Astrocyte (in vitro differentiated cells and primary cell): ENCODE measurements at regions not wholly inside any gene's neighbourhood (a gene's known extent, or its start where the extent isn't known, plus 50 kb on each side); places are given as distances from the start of the nearest gene placed in this dataset.

Experiments used
- DNase-seq: peaks from one replicate; pipeline ENCODE4 v3.0.0-alpha.2; 2010; ENCODE audit warnings: low read depth
- FAIRE-seq: peaks from 2 replicates; lab custom pipeline; 2011; peaks lifted over from hg19 to GRCh38; lab: Jason Lieb, UNC
- H2AFZ ChIP-seq: 2 replicates; pipeline ENCODE4 v1.6.0; 2012; ENCODE audit warnings: low read depth, low read length, inconsistent platforms
- H3K27ac ChIP-seq: 2 replicates; pipeline ENCODE4 v1.5.1; 2011; ENCODE audit warnings: low read depth, low read length, inconsistent platforms
- H3K27me3 ChIP-seq: 2 replicates; pipeline ENCODE4 v1.6.0; 2011; ENCODE audit warnings: low read length, inconsistent platforms; ENCODE audit not compliant: insufficient read depth
- H3K36me3 ChIP-seq: 2 replicates; pipeline ENCODE4 v1.5.1; 2011; ENCODE audit warnings: low read length, inconsistent platforms; ENCODE audit not compliant: insufficient read depth
- H3K4me1 ChIP-seq: 2 replicates; pipeline ENCODE4 v1.5.1; 2011; ENCODE audit warnings: low read length, inconsistent platforms; ENCODE audit not compliant: insufficient read depth
- H3K4me2 ChIP-seq: 2 replicates; pipeline ENCODE4 v1.6.0; 2012; ENCODE audit warnings: low read length, inconsistent platforms
- H3K4me3 ChIP-seq: 2 replicates; pipeline ENCODE4 v1.5.1; 2011; ENCODE audit warnings: low read depth, mild to moderate bottlenecking, low read length, inconsistent platforms; ENCODE audit not compliant: insufficient read depth
- H3K79me2 ChIP-seq: 2 replicates; pipeline ENCODE4 v1.6.0; 2012; ENCODE audit warnings: mild to moderate bottlenecking, low read length, inconsistent platforms; ENCODE audit not compliant: insufficient read depth
- H3K9ac ChIP-seq: 2 replicates; pipeline ENCODE4 v1.6.0; 2012; ENCODE audit warnings: mild to moderate bottlenecking, low read length, inconsistent platforms
- H3K9me3 ChIP-seq: 2 replicates; pipeline ENCODE4 v1.5.1; 2012; ENCODE audit warnings: low read depth, mild to moderate bottlenecking, low read length, inconsistent platforms; ENCODE audit not compliant: insufficient read depth
- H4K20me1 ChIP-seq: 2 replicates; pipeline ENCODE4 v1.6.0; 2012; ENCODE audit warnings: low read length, inconsistent platforms; ENCODE audit not compliant: insufficient read depth
- H3K27ac Mint-ChIP-seq: one replicate; pipeline ENCODE4 v1.8.0; 2021; ENCODE audit warnings: mild to moderate bottlenecking, mixed read lengths; ENCODE audit not compliant: unreplicated experiment
- H3K27me3 Mint-ChIP-seq: one replicate; pipeline ENCODE4 v1.8.0; 2021; ENCODE audit warnings: low read depth, mixed read lengths; ENCODE audit not compliant: unreplicated experiment
- H3K36me3 Mint-ChIP-seq: one replicate; pipeline ENCODE4 v1.8.0; 2021; ENCODE audit warnings: low read depth, mixed read lengths; ENCODE audit not compliant: unreplicated experiment
- H3K4me1 Mint-ChIP-seq: one replicate; pipeline ENCODE4 v1.8.0; 2021; ENCODE audit warnings: low read depth, mixed read lengths; ENCODE audit not compliant: unreplicated experiment
- H3K4me3 Mint-ChIP-seq: one replicate; pipeline ENCODE4 v1.8.0; 2021; ENCODE audit warnings: mild to moderate bottlenecking, moderate library complexity, mixed read lengths; ENCODE audit not compliant: unreplicated experiment
- H3K9me3 Mint-ChIP-seq: one replicate; pipeline ENCODE4 v1.8.0; 2021; ENCODE audit warnings: mild to moderate bottlenecking, mixed read lengths; ENCODE audit not compliant: unreplicated experiment
- EZH2 ChIP-seq: IDR thresholded peaks from 2 replicates; pipeline ENCODE4 v1.6.1; 2012; ENCODE audit warnings: mild to moderate bottlenecking, low read length, inconsistent platforms; ENCODE audit not compliant: insufficient read depth
- TF ChIP-seq, protein P1 (sequence below): IDR thresholded peaks from 2 replicates; pipeline ENCODE4 v1.5.1; 2011; ENCODE audit warnings: low read depth, mild to moderate bottlenecking, inconsistent platforms, low read length, moderate library complexity; ENCODE audit not compliant: insufficient read depth

DNA sequence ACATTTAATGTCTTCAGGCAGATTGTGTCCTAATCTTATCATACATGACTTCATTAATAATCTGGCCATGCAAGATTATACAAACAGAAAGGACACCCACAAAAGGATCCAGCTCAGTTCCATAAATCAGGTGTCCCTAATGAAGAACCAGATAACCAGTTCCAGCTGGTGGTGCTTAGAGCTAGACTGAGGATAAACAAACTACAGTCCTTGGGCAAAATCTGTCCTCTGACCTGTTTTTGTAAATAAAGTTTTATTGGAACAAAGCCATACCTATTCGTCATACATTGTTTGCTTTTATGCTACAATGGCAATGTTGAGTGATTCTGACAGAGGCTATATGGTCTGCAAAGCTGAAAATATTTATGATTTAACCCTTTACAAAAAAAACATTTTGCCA, 199.5 kb downstream of the MID1IP1 start:
- Histone ChIP-seq H3K9ac (no peak overlapping the region), H3K27me3 (no peaks in the 10 kb centered on the region), H3K27ac (no peak overlapping the region), H2AFZ (no peak overlapping the region), H3K36me3 (no peaks in the 10 kb centered on the region), H3K79me2 (no peaks in the 10 kb centered on the region), H3K4me2 (no peak overlapping the region), H4K20me1 (no peaks in the 10 kb centered on the region), H3K4me3 (no peak overlapping the region), H3K9me3 (no peaks in the 10 kb centered on the region), H3K4me1 (no peaks in the 10 kb centered on the region)
- FAIRE-seq (no peak), DNase-seq (no peak)
- Mint-ChIP-seq H3K4me3 (no peak overlapping the region), H3K36me3 (no peaks in the 10 kb centered on the region), H3K4me1 (peaks cover 3% of the 10 kb centered on the region), H3K9me3 (no peaks in the 10 kb centered on the region), H3K27ac (no peak overlapping the region), H3K27me3 (no peaks in the 10 kb centered on the region)
- TF ChIP-seq, protein P1, sequence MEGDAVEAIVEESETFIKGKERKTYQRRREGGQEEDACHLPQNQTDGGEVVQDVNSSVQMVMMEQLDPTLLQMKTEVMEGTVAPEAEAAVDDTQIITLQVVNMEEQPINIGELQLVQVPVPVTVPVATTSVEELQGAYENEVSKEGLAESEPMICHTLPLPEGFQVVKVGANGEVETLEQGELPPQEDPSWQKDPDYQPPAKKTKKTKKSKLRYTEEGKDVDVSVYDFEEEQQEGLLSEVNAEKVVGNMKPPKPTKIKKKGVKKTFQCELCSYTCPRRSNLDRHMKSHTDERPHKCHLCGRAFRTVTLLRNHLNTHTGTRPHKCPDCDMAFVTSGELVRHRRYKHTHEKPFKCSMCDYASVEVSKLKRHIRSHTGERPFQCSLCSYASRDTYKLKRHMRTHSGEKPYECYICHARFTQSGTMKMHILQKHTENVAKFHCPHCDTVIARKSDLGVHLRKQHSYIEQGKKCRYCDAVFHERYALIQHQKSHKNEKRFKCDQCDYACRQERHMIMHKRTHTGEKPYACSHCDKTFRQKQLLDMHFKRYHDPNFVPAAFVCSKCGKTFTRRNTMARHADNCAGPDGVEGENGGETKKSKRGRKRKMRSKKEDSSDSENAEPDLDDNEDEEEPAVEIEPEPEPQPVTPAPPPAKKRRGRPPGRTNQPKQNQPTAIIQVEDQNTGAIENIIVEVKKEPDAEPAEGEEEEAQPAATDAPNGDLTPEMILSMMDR: no peak
- no peak for TF ChIP-seq EZH2

GRCh38 chrX:39002466-39002865, 201.2 kb downstream of the MID1IP1 start:
- no peak for TF ChIP-seq EZH2
- TF ChIP-seq, protein P1: no peak
- H3K9me3 ChIP-seq: no peaks in the 10 kb centered on the region
- no peaks in the 10 kb centered on the region for H3K4me1 ChIP-seq
- no peak overlapping the region for H3K4me2 ChIP-seq
- Mint-ChIP-seq H3K9me3 (no peaks in the 10 kb centered on the region), H3K27me3 (peaks cover 2% of the 10 kb centered on the region), H3K4me1 (peaks cover 3% of the 10 kb centered on the region), H3K27ac (no peak overlapping the region), H3K36me3 (no peaks in the 10 kb centered on the region), H3K4me3 (no peak overlapping the region)
- no peaks in the 10 kb centered on the region for H4K20me1 ChIP-seq
- no peaks in the 10 kb centered on the region for H3K79me2 ChIP-seq
- H3K27me3 ChIP-seq: no peaks in the 10 kb centered on the region
- no peak overlapping the region for H3K4me3 ChIP-seq
- DNase-seq: peak; percentile 14
- no peak overlapping the region for H3K9ac ChIP-seq
- no peak overlapping the region for H2AFZ ChIP-seq
- H3K27ac ChIP-seq: no peak overlapping the region
- no peak for FAIRE-seq
- no peaks in the 10 kb centered on the region for H3K36me3 ChIP-seq

GRCh38 chrX:39008549-39008948, 207.3 kb downstream of the MID1IP1 start:
- FAIRE-seq: no peak
- no peak for TF ChIP-seq EZH2
- no peaks in the 10 kb centered on the region for H3K36me3 Mint-ChIP-seq

More at GRCh38 chrX:39008549-39008948, 207.3 kb downstream of the MID1IP1 start:
- Histone ChIP-seq H3K9ac (no peak overlapping the region), H3K27ac (no peak overlapping the region), H3K4me2 (no peak overlapping the region), H3K27me3 (no peaks in the 10 kb centered on the region), H4K20me1 (no peaks in the 10 kb centered on the region), H2AFZ (no peak overlapping the region), H3K9me3 (no peaks in the 10 kb centered on the region), H3K36me3 (no peaks in the 10 kb centered on the region), H3K4me1 (no peaks in the 10 kb centered on the region), H3K79me2 (no peaks in the 10 kb centered on the region), H3K4me3 (no peak overlapping the region)
- Mint-ChIP-seq H3K9me3 (no peaks in the 10 kb centered on the region), H3K4me1 (peaks cover 17% of the 10 kb centered on the region), H3K4me3 (no peak overlapping the region), H3K27ac (no peak overlapping the region), H3K27me3 (peaks cover 2% of the 10 kb centered on the region)
- no peak for DNase-seq
